Activated naive CD4-positive, alpha-beta T cell (primary cell): ENCODE measurements at regions not wholly inside any gene's neighbourhood (a gene's known extent, or its start where the extent isn't known, plus 50 kb on each side); places are given as distances from the start of the nearest gene placed in this dataset.

Experiments used
- DNase-seq, 4 experiments: peaks; one replicate each; lab custom pipeline; 2025; lab: John Stamatoyannopoulos, UW

- DNase-seq = no peak
Observed at GRCh38 chr6:47360388-47360787, 50.7 kb upstream of the TNFRSF21 start.

- DNase-seq = no peak
Observed at GRCh38 chr6:47362857-47363461, 53.3 kb upstream of the TNFRSF21 start.

GRCh38 chr6:47363736-47364135 is 54.0 kb upstream of the TNFRSF21 start:
- DNase-seq = no peak

GRCh38 chr6:47366335-47366890 is 56.7 kb upstream of the TNFRSF21 start:
- no peak for DNase-seq

GRCh38 chr6:47371139-47371869 is 61.6 kb upstream of the TNFRSF21 start:
- DNase-seq = no peak

- DNase-seq = no peak
Observed at GRCh38 chr6:47371870-47372255, 62.2 kb upstream of the TNFRSF21 start.

- no peak for DNase-seq
Observed at GRCh38 chr6:47372318-47372717, 62.6 kb upstream of the TNFRSF21 start.

- no peak for DNase-seq
Observed at GRCh38 chr6:47375426-47375825, 65.7 kb upstream of the TNFRSF21 start.

- no peak for DNase-seq
Observed at GRCh38 chr6:47376930-47377329, 67.2 kb upstream of the TNFRSF21 start.

GRCh38 chr6:47377971-47378370 is 68.3 kb upstream of the TNFRSF21 start:
- no peak for DNase-seq

- DNase-seq = no peak
Observed at GRCh38 chr6:47379328-47379727, 69.6 kb upstream of the TNFRSF21 start.

GRCh38 chr6:47380251-47380650 is 70.5 kb upstream of the TNFRSF21 start:
- no peak for DNase-seq

- no peak for DNase-seq
Observed at GRCh38 chr6:47381036-47381435, 71.3 kb upstream of the TNFRSF21 start.

- no peak for DNase-seq
Observed at GRCh38 chr6:47383360-47383759, 73.7 kb upstream of the TNFRSF21 start.

GRCh38 chr6:47391675-47392074 is 82.0 kb upstream of the TNFRSF21 start:
- DNase-seq = no peak

GRCh38 chr6:47392251-47392650 is 82.5 kb upstream of the TNFRSF21 start:
- DNase-seq = no peak

- DNase-seq = no peak
Observed at GRCh38 chr6:47396401-47397069, 81.1 kb upstream of the CD2AP start.

GRCh38 chr6:47400581-47400980 is 77.0 kb upstream of the CD2AP start:
- DNase-seq = no peak

- no peak for DNase-seq
Observed at GRCh38 chr6:47402081-47402480, 75.5 kb upstream of the CD2AP start.

GRCh38 chr6:47403056-47403455 is 74.5 kb upstream of the CD2AP start:
- no peak for DNase-seq

GRCh38 chr6:47403801-47404200 is 73.8 kb upstream of the CD2AP start:
- DNase-seq = no peak

GRCh38 chr6:47404435-47404834 is 73.2 kb upstream of the CD2AP start:
- DNase-seq = no peak

GRCh38 chr6:47405273-47405672 is 72.3 kb upstream of the CD2AP start:
- DNase-seq = no peak
